HG03460 (cell line): ENCODE measurements at regions not wholly inside any gene's neighbourhood (a gene's known extent, or its start where the extent isn't known, plus 50 kb on each side); places are given as distances from the start of the nearest gene placed in this dataset.

ENCODE experiments used
- ATAC-seq: cut with Tn5 transposase; IDR thresholded peaks from one replicate; pipeline ENCODE4 v1.9.1; 2021; ENCODE audit not compliant: unreplicated experiment

GRCh38 chr1:229079016-229079595 lies 191.8 kb upstream of the RAB4A start:
- ATAC-seq: no peak

GRCh38 chr1:229080361-229080760 lies 190.6 kb upstream of the RAB4A start:
- no peak for ATAC-seq

- ATAC-seq: no peak
These were observed 185.6 kb upstream of the RAB4A start for GRCh38 chr1:229085291-229085690.

- no peak for ATAC-seq
These were observed 184.8 kb upstream of the RAB4A start for GRCh38 chr1:229086091-229086490.

- no peak for ATAC-seq
These were observed 184.2 kb upstream of the RAB4A start for GRCh38 chr1:229086686-229087085.

- ATAC-seq: no peak
These were observed 183.6 kb upstream of the RAB4A start for GRCh38 chr1:229087339-229087738.

- no peak for ATAC-seq
These were observed 183.0 kb upstream of the RAB4A start for GRCh38 chr1:229087906-229088305.

GRCh38 chr1:229088711-229089110 lies 182.2 kb upstream of the RAB4A start:
- ATAC-seq: no peak

- no peak for ATAC-seq
These were observed 181.2 kb upstream of the RAB4A start for GRCh38 chr1:229089586-229090208.

GRCh38 chr1:229091721-229092136 lies 179.2 kb upstream of the RAB4A start:
- ATAC-seq: no peak

- no peak for ATAC-seq
These were observed 178.3 kb upstream of the RAB4A start for GRCh38 chr1:229092377-229093237.

GRCh38 chr1:229093238-229093540 lies 177.7 kb upstream of the RAB4A start:
- no peak for ATAC-seq

GRCh38 chr1:229093609-229094336 lies 177.1 kb upstream of the RAB4A start:
- ATAC-seq: no peak

GRCh38 chr1:229094476-229095311 lies 176.2 kb upstream of the RAB4A start:
- ATAC-seq: no peak

GRCh38 chr1:229095325-229095724 lies 175.6 kb upstream of the RAB4A start:
- ATAC-seq: no peak

- ATAC-seq: no peak
These were observed 173.6 kb upstream of the RAB4A start for GRCh38 chr1:229097356-229097755.

- no peak for ATAC-seq
These were observed 172.6 kb upstream of the RAB4A start for GRCh38 chr1:229098361-229098760.

- no peak for ATAC-seq
These were observed 171.9 kb upstream of the RAB4A start for GRCh38 chr1:229098903-229099578.

- no peak for ATAC-seq
These were observed 169.7 kb upstream of the RAB4A start for GRCh38 chr1:229101011-229101871.
